ENCODE measurements at regions not wholly inside any gene's neighbourhood (a gene's known extent, or its start where the extent isn't known, plus 50 kb on each side); places are given as distances from the start of the nearest gene placed in this dataset.

DNA sequence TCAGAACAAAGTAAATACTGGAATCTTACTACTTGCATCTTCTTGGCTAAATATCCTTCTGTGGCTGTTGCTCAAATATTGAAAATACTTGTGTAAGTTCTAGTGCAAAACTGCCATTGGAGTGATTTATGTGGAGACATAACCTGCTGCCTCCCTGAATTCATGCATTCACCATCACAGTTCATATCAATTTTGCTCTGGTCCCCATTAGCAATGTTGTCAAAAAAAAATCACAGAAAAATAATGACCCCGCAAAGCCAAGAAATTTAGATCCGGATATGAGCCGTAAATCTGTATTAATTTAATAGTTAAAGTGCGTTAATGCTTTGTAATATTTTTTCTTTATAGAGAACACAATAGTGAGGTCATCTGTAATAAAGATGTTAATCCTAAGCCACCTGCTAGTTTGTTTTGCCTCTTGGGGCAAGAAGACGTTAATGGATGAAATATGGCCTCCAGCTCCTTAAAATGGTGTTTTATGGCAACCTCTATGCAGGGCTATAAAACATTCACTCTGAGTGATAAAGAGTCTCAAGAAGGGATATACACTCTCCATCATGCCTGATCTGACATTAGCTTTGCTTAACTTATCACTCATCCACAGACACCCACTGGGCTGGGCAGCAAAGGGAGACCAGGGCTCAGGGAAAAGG, 255.9 kb downstream of the INSC start:
- DNase-seq, result no peak
- in situ Hi-C loops (cut with HindIII; ENCODE audit: low pct_ligation_motif_present, low pct_unique_long_range_greater_than_20kb, low sequenced_read_pairs), result no loop called here

DNA sequence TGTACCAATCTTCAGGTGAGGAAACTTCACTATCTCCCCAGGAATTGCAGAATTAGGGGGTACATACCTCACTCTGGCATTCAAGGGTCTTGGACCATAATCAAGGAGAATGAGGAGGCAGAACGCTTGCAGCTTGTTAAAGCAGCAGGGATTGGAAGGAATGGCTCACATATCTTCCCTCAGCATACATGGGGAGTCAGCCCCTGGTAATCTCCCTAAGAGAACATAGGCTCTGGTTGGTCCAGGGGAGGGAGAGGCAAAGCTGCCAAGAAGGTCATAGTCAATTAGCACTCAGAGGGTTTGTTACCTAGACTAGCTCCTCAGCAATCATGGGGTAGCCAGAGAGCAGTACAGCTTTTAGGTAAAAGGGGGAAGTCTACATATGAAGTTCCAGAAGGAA, 256.8 kb downstream of the INSC start:
- in situ Hi-C loops (cut with HindIII; ENCODE audit: low pct_ligation_motif_present, low pct_unique_long_range_greater_than_20kb, low sequenced_read_pairs), result no loop called here
- no peak for DNase-seq

- in situ Hi-C loops (cut with HindIII; ENCODE audit: low pct_ligation_motif_present, low pct_unique_long_range_greater_than_20kb, low sequenced_read_pairs), result no loop called here
- no peak for DNase-seq
Measured at GRCh38 chr11:15374418-15374817, 259.7 kb downstream of the INSC start.

GRCh38 chr11:15378941-15379340, 264.2 kb downstream of the INSC start:
- in situ Hi-C loops (cut with HindIII; ENCODE audit: low pct_ligation_motif_present, low pct_unique_long_range_greater_than_20kb, low sequenced_read_pairs), result no loop called here
- no peak for DNase-seq

GRCh38 chr11:15379483-15379882, 264.8 kb downstream of the INSC start:
- in situ Hi-C loops (cut with HindIII; ENCODE audit: low pct_ligation_motif_present, low pct_unique_long_range_greater_than_20kb, low sequenced_read_pairs), result no loop called here
- DNase-seq, result no peak

- no peak for DNase-seq
- in situ Hi-C loops (cut with HindIII; ENCODE audit: low pct_ligation_motif_present, low pct_unique_long_range_greater_than_20kb, low sequenced_read_pairs), result no loop called here
Measured at GRCh38 chr11:15390857-15391256, 276.1 kb downstream of the INSC start.

- DNase-seq, result no peak
- in situ Hi-C loops (cut with HindIII; ENCODE audit: low pct_ligation_motif_present, low pct_unique_long_range_greater_than_20kb, low sequenced_read_pairs), result no loop called here
Measured at GRCh38 chr11:15396778-15397177, 282.1 kb downstream of the INSC start.

- DNase-seq, result no peak
- in situ Hi-C loops (cut with HindIII; ENCODE audit: low pct_ligation_motif_present, low pct_unique_long_range_greater_than_20kb, low sequenced_read_pairs), result no loop called here
Measured at GRCh38 chr11:15406851-15407351, 292.2 kb downstream of the INSC start.

- no peak for DNase-seq
- in situ Hi-C loops (cut with HindIII; ENCODE audit: low pct_ligation_motif_present, low pct_unique_long_range_greater_than_20kb, low sequenced_read_pairs), result no loop called here
Measured at GRCh38 chr11:15412054-15412453, 297.3 kb downstream of the INSC start.

GRCh38 chr11:15418921-15419320, 304.2 kb downstream of the INSC start:
- in situ Hi-C loops (cut with HindIII; ENCODE audit: low pct_ligation_motif_present, low pct_unique_long_range_greater_than_20kb, low sequenced_read_pairs), result no loop called here
- DNase-seq, result no peak

GRCh38 chr11:15419696-15420095, 305.0 kb downstream of the INSC start:
- in situ Hi-C loops (cut with HindIII; ENCODE audit: low pct_ligation_motif_present, low pct_unique_long_range_greater_than_20kb, low sequenced_read_pairs), result no loop called here

GRCh38 chr11:15430381-15430780, 315.7 kb downstream of the INSC start:
- in situ Hi-C loops (cut with HindIII; ENCODE audit: low pct_ligation_motif_present, low pct_unique_long_range_greater_than_20kb, low sequenced_read_pairs), result no loop called here
- DNase-seq, result no peak

More at GRCh38 chr11:15419696-15420095, 305.0 kb downstream of the INSC start:
- DNase-seq, result no peak

GRCh38 chr11:15434529-15434928, 319.8 kb downstream of the INSC start:
- no peak for DNase-seq
- in situ Hi-C loops (cut with HindIII; ENCODE audit: low pct_ligation_motif_present, low pct_unique_long_range_greater_than_20kb, low sequenced_read_pairs), result no loop called here

- in situ Hi-C loops (cut with HindIII; ENCODE audit: low pct_ligation_motif_present, low pct_unique_long_range_greater_than_20kb, low sequenced_read_pairs), result no loop called here
- DNase-seq, result no peak
Measured at GRCh38 chr11:15446315-15446714, 331.6 kb downstream of the INSC start.

GRCh38 chr11:15446929-15447328, 332.2 kb downstream of the INSC start:
- no peak for DNase-seq
- in situ Hi-C loops (cut with HindIII; ENCODE audit: low pct_ligation_motif_present, low pct_unique_long_range_greater_than_20kb, low sequenced_read_pairs), result no loop called here

- in situ Hi-C loops (cut with HindIII; ENCODE audit: low pct_ligation_motif_present, low pct_unique_long_range_greater_than_20kb, low sequenced_read_pairs), result no loop called here
- DNase-seq, result no peak
Measured at GRCh38 chr11:15451713-15452112, 337.0 kb downstream of the INSC start.

- in situ Hi-C loops (cut with HindIII; ENCODE audit: low pct_ligation_motif_present, low pct_unique_long_range_greater_than_20kb, low sequenced_read_pairs), result no loop called here
- DNase-seq, result no peak
Measured at GRCh38 chr11:15453211-15453765, 338.6 kb downstream of the INSC start.

- DNase-seq, result no peak
- in situ Hi-C loops (cut with HindIII; ENCODE audit: low pct_ligation_motif_present, low pct_unique_long_range_greater_than_20kb, low sequenced_read_pairs), result no loop called here
Measured at GRCh38 chr11:15468466-15468865, 353.7 kb downstream of the INSC start.

DNA sequence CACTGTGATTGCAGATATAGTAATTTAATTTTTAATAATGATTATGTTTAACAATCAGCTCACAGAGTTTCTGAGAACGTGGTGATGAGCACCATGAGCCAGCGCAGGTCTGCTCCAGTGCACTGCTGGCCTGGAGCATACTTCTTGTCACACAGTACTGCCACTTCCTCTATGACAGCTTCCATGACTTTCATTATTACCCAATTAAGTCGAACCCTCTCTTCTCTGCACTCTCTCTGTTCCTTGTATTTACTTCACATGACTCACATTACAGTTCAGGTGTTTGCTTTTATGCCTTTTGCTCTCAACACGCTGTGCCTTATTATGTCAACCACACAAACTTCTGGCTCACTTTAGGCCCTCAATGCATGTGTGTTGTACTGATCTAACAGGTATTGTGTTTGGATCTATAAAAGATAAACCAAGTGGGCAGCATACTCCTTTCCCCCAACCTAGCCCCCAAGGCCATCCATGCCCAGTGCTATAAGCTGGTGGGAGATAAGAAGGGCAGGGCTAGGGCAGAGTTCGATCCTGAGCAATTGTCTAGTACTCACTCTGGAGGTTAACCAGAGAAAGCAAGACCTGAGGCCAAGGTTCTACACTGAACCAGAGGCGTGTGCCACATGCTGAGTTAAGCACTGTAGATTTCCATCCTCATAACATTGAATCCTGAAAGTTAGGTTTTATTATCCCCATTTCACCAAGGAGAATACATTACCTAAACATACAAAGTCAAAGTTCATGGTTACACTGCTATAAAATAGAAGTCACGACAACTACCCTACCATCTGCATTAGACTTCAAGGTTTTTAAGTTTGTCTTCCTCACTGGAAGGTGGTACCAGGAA, 356.5 kb downstream of the INSC start:
- DNase-seq, result no peak
- in situ Hi-C loops (cut with HindIII; ENCODE audit: low pct_ligation_motif_present, low pct_unique_long_range_greater_than_20kb, low sequenced_read_pairs), result no loop called here

Data from ACHN (cell line).